ENCODE measurements at regions not wholly inside any gene's neighbourhood (a gene's known extent, or its start where the extent isn't known, plus 50 kb on each side); places are given as distances from the start of the nearest gene placed in this dataset.

DNA sequence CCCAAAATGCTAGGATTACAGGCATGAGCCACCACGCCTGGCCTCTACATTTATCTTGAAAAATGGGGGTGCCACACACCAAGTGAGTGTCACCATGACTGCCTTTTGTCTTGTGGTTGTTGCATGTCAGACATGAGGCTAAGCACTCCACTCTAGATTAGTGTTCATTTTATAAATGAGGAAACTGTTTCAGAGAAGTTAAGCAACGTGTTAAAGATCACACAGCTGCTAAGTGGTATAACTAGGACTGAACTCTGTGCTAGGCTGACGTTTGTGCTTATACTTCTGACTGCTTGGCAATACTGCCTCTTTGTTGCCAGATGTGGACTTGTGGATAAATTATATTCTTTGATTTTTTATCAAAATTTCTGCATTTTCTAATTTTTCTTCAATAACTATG, 50.8 kb upstream of the SMAD6 start:
- DNase-seq (ENCODE audit: low read depth): no peak
- TF ChIP-seq CTCF (conservative IDR thresholded peaks at IDR 0.05; ENCODE audit: low read depth, low read length): no peak
- no peak overlapping the region for H3K4me3 ChIP-seq (ENCODE audit: low read depth, low read length)

GRCh38 chr15:66651913-66652642, 50.0 kb upstream of the SMAD6 start:
- no peak for DNase-seq (ENCODE audit: low read depth)
- no peak for TF ChIP-seq CTCF (conservative IDR thresholded peaks at IDR 0.05; ENCODE audit: low read depth, low read length)
- no peak overlapping the region for H3K4me3 ChIP-seq (ENCODE audit: low read depth, low read length)

Measured in choroid plexus epithelial cell (primary cell).